Esophagus (tissue), 2 donors: ENCODE measurements at regions not wholly inside any gene's neighbourhood (a gene's known extent, or its start where the extent isn't known, plus 50 kb on each side); places are given as distances from the start of the nearest gene placed in this dataset.
"Not testable (repeated sequence)": the region's sequence is repeated elsewhere in the genome, so short reads cannot be mapped to it uniquely, and the experiment has no call there.

ENCODE experiments used
- H3K27ac ChIP-seq, 2 donors: one replicate each; pipeline ENCODE4 v1.5.1; 2013; ENCODE audit warnings: low read depth in 2 of 2, mild to moderate bottlenecking in 2 of 2, inconsistent platforms in 1 of 2, low read length in 1 of 2, moderate library complexity in 1 of 2
- H3K27me3 ChIP-seq, 2 donors: one replicate each; pipeline ENCODE4 v1.6.1; 2013; ENCODE audit warnings: low read length in 2 of 2, control low read depth in 1 of 2, mild to moderate bottlenecking in 1 of 2; ENCODE audit not compliant: insufficient read depth in 2 of 2, control insufficient read depth in 1 of 2
- H3K36me3 ChIP-seq, 2 donors: one replicate each; pipeline ENCODE4 v1.6.1; 2013; ENCODE audit warnings: low read length in 1 of 2; ENCODE audit not compliant: control insufficient read depth in 2 of 2, insufficient read depth in 2 of 2
- H3K4me1 ChIP-seq, 2 donors: one replicate each; pipeline ENCODE4 v1.6.1; 2013; ENCODE audit warnings: low read length in 1 of 2; ENCODE audit not compliant: control insufficient read depth in 2 of 2, insufficient read depth in 2 of 2
- H3K4me3 ChIP-seq, 2 donors: one replicate each; pipeline ENCODE4 v1.5.1; 2013; ENCODE audit warnings: low read length in 2 of 2, mild to moderate bottlenecking in 2 of 2, low read depth in 1 of 2, moderate library complexity in 1 of 2
- H3K9me3 ChIP-seq, 2 donors: one replicate each; pipeline ENCODE4 v1.6.1; 2013; ENCODE audit warnings: mild to moderate bottlenecking in 2 of 2, low read depth in 1 of 2, low read length in 1 of 2, moderate library complexity in 1 of 2; ENCODE audit not compliant: control insufficient read depth in 2 of 2, insufficient read depth in 1 of 2
- WGBS, 2 donors: extraction: QIAGEN DNeasy Blood & Tissue Kit; methylation state at CpG; one replicate each; pipeline ENCODE4 v1.1.7; 2013; 5-methylcytosine and 5-hydroxymethylcytosine counted together
- donor health status: healthy with polysubstance abuse.
- donor health status: Bipolar disorder and iron deficiency.

DNA sequence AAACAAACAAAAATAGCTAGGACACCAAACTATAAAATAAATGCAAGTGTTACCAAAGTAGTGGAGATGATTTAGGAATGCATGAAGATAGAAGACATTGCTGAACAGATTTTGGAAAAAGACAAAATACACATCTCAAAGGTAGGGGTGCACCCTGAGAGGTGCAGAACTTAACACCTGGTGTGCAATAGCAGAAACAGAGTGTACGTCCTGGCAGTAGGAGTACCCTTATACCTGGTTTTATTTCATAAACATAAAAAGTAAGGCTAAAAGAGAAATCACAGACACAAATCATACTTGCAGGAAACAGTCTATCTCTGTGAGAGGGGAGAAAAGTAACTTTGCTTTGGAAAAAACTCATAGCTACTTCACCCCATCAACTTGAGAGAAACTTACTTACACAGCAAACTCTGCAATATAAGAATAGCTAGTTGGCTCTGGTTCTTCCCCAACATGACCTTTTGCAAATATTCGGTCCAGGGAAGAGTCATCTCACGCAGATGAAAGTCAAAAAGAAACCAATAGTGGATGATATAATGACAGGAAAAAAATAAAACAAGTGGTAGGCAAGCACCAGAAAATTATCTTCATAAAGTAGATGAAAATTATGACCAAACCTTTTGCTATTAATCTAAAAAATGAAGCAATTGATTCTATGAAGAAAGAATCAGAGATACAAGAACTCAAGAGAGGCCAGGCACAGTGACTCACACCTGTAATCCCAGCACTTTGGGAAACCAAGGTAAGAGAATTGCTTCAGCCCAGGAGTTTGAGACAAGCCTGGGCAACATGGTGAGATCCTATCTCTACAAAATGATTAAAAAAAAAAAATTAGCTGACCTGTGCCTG, 108.9 kb upstream of the BNIP2 start:
- Histone ChIP-seq H3K4me1 (no peaks in the 10 kb centered on the region), H3K4me3 (no peak overlapping the region), H3K27me3 (no peaks in the 10 kb centered on the region), H3K9me3 (no peaks in the 10 kb centered on the region), H3K27ac (no peak overlapping the region), H3K36me3 (no peaks in the 10 kb centered on the region)
- 75 to 82% methylated on average over 3 of the region's 3 CpGs for WGBS, 2 donors

DNA sequence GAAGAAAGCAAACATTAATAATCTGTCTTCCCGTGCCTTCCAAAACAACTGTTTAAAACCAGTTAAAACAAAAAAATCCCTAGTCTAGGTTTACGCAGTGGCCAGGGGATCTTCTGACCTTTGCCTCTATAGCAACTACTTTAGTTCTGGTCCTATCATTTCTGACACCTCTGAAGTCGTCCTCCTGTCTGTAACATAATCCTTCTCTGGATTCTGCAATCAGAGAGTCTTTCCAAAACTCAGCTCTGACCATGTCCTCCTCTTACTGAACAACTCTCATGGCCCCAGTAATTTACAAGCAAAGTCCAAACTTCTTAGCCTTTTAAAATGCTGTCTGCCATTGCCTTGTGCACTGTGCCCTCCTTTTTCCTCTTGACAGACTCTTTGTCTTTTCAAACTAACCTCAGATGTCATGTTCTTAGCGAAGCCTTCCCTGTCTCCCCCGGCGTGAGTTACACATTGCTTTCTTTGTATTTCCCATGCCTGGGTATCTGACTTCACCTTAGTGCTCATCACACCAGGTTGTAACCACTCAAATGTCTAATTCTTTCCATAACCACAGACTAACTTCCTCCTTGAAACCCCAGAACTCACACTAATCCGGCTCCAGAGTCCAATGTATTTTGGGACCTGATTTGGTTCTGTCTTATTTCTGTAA, 105.2 kb upstream of the BNIP2 start:
- no peaks in the 10 kb centered on the region for H3K4me1 ChIP-seq
- no peaks in the 10 kb centered on the region for H3K9me3 ChIP-seq
- H3K27me3 ChIP-seq: no peaks in the 10 kb centered on the region
- WGBS, 2 donors: 32 to 47% methylated on average over 7 of the region's 7 CpGs
- no peaks in the 10 kb centered on the region for H3K36me3 ChIP-seq
- no peak overlapping the region for H3K27ac ChIP-seq
- no peak overlapping the region for H3K4me3 ChIP-seq

DNA sequence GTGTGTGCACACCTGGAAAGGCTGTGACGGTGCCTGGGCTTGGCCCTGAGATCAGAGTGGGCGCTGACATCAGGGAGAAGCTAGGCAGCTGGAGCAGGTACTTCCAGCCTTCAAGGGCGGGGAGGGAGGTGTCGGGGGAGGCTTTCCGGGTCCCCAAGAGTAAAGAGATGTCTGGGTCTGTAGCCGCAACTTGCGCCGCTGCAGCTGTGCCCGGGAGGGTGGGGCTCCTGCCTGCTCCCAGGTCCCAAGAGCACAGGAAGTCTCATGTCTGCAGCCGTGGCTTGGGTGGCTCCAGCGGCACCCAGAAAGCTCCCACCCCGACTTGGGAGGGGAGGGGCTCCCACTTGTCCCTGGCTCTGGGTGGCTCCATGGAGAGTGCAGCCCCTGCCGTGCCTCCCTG, 103.2 kb upstream of the BNIP2 start:
- Histone ChIP-seq H3K36me3 (no peaks in the 10 kb centered on the region), H3K9me3 (no peaks in the 10 kb centered on the region), H3K27ac (no peak overlapping the region), H3K4me3 (no peak overlapping the region), H3K27me3 (no peaks in the 10 kb centered on the region), H3K4me1 (no peaks in the 10 kb centered on the region)
- 75 to 78% methylated on average over 13 of the region's 13 CpGs for WGBS, 2 donors

DNA sequence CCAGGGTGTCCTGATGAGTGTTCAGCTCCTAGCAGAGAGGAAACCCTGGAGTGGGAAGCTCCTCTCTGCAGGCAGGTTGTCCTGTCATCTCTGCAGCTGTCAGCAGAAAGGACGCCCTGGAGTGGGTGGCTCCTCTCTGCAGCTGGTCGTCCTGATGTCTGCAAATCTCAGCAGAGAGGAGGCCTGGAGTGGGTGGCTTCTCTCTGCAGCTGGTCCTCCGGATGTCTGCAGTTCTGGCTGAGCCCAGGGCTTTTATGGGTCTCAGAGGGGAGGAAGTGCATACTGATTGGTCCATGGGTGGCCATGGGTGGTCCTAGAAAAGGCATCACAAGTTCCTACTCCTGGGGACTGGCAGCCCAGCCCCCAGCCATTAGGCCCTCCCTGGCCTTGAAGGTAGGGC, 102.6 kb upstream of the BNIP2 start:
- Histone ChIP-seq H3K9me3 (no peaks in the 10 kb centered on the region), H3K36me3 (no peaks in the 10 kb centered on the region), H3K27ac (no peak overlapping the region), H3K4me1 (no peaks in the 10 kb centered on the region), H3K4me3 (no peak overlapping the region), H3K27me3 (no peaks in the 10 kb centered on the region)
- WGBS, 2 donors: 68 to 81% methylated on average over 3 of the region's 3 CpGs

DNA sequence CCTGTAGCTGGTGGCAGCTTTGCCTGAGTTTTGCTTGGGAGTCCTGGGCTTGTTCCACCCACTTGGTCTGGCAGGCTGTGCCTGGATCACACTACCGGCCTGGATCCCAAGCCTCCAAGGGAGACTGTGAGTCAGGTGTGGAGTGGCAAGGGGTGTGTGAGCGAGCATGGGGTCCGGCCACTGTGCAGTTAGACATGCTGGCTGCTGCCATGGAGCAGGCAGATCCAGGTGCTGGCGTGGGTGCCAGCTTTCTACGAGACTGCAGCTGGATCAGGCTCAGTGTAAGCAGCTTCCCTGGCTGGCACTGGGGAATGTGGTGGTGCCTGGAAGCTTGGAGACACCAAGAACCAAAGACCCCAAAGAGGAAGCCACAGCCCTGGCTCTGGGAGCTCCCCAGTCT, 102.0 kb upstream of the BNIP2 start:
- no peak overlapping the region for H3K27ac ChIP-seq
- H3K4me1 ChIP-seq: no peaks in the 10 kb centered on the region
- no peak overlapping the region for H3K4me3 ChIP-seq
- no peaks in the 10 kb centered on the region for H3K27me3 ChIP-seq
- no peaks in the 10 kb centered on the region for H3K36me3 ChIP-seq
- no peaks in the 10 kb centered on the region for H3K9me3 ChIP-seq
- WGBS, 2 donors: 42 to 62% methylated on average over 5 of the region's 5 CpGs

DNA sequence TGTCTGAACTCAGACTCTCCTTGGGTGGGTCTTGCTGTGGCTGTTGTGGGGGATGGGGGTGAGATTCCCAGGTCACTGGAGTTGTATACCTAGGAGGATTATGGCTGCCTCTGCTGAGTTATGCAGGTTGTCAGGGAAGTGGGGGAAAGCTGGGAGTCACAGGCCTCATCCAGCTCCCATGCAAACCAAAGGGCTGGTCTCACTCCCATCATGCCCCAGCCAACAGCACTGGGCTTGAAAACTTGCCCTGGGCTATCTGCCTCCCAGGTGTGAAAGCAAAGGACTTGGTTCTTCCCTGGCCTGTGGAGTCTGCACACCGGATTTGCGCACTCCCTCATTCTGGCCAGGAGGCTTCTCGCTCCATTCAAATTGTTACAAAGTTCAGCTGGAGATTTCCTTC, 97.3 kb upstream of the BNIP2 start:
- H3K4me3 ChIP-seq, H3K9me3 ChIP-seq, H3K27ac ChIP-seq, H3K4me1 ChIP-seq, H3K36me3 ChIP-seq, H3K27me3 ChIP-seq: not testable (repeated sequence)
- 96 to 100% methylated on average over 3 of the region's 3 CpGs for WGBS, 2 donors

DNA sequence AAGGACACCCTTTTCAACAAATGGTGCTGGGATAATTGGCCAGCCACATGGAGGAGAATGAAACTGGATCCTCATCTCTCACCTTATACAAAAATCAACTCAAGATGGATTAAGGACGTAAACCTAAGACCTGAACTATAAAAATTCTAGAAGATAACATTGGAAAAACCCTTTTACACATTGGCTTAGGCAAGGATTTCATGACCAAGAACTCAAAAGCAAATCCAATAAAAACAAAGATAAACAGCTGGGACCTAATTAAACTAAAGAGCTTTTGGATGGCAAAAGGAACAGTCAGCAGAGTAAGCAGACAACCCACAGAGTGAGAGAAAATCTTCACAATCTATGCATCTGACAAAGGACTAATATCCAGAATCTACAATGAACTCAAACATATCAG, 96.9 kb upstream of the BNIP2 start:
- WGBS, 2 donors: 78 to 79% methylated on average over 1 of the region's 1 CpG
- not testable (repeated sequence) for H3K4me1 ChIP-seq, H3K4me3 ChIP-seq, H3K27me3 ChIP-seq, H3K27ac ChIP-seq, H3K36me3 ChIP-seq, H3K9me3 ChIP-seq

DNA sequence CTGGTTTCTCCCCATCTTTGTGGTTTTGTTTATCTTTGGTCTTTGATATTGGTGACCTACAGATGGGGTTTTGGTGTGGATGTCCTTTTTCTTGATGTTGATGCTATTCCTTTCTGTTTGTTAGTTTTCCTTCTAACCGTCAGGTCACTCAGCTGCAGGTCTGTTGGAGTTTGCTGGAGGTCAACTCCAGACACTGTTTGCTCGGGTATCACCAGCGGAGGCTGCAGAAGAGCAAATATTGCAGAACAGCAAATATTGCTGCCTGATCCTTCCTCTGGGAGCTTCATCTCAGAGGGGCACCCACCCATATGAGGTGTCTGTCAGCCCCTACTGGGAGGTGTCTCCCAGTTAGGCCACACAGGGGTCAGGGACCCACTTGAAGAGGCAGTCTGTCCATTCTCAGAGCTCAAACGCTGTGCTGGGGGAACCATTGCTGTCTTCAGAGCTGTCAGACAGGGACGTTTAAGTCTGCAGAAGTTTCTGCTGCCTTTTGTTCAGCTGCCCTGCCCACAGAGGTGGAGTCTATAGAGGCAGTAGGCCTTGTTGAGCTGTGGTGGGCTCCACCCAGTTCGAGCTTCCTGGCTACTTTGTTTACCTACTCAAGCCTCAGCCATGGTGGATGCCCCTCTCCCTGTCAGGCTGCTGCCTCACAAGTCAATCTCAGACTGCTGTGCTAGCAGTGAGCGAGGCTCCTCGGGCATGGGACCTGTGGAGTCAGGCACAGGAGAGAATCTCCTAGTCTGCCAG, 94.8 kb upstream of the BNIP2 start:
- not testable (repeated sequence) for H3K9me3 ChIP-seq, H3K4me3 ChIP-seq

DNA sequence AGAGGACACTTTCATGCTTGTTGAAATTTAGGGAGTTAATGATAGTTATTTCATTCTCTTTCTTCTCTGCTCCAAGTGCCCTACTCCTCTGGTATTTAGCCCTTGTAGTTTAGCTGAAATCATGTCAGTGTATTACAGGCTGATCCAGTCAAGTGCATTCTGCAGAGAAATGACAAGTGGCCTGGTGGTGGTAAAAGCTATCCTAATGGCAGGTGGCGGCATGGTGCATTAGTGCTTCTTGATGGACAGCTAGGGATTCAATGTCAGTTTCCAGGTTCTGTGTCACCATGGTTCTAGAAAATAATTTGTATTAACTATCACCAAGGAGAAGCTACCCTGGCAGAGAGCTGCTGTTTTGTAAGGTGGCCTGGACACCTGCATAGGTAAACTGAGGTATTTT, 90.0 kb upstream of the BNIP2 start:
- 96 to 97% methylated on average over 1 of the region's 1 CpG for WGBS, 2 donors

More for the DNA sequence above, 94.8 kb upstream of the BNIP2 start:
- not testable (repeated sequence) for H3K36me3 ChIP-seq, H3K27me3 ChIP-seq, H3K4me1 ChIP-seq, H3K27ac ChIP-seq
- 59 to 62% methylated on average over 8 of the region's 8 CpGs for WGBS, 2 donors

More for the DNA sequence above, 90.0 kb upstream of the BNIP2 start:
- H3K9me3 ChIP-seq: no peaks in the 10 kb centered on the region
- no peak overlapping the region for H3K27ac ChIP-seq
- H3K36me3 ChIP-seq: no peaks in the 10 kb centered on the region
- peaks cover 0 to 3% of the 10 kb centered on the region in 2 donors for H3K27me3 ChIP-seq
- H3K4me1 ChIP-seq: no peaks in the 10 kb centered on the region
- H3K4me3 ChIP-seq: no peak overlapping the region
